HG03097 (cell line): ENCODE measurements at regions not wholly inside any gene's neighbourhood (a gene's known extent, or its start where the extent isn't known, plus 50 kb on each side); places are given as distances from the start of the nearest gene placed in this dataset.
"Not testable (repeated sequence)": the region's sequence is repeated elsewhere in the genome, so short reads cannot be mapped to it uniquely, and the experiment has no call there.

Source experiments
- ATAC-seq: cut with Tn5 transposase; IDR thresholded peaks from one replicate; pipeline ENCODE4 v1.9.1; 2021; ENCODE audit not compliant: unreplicated experiment, low FRiP score

DNA sequence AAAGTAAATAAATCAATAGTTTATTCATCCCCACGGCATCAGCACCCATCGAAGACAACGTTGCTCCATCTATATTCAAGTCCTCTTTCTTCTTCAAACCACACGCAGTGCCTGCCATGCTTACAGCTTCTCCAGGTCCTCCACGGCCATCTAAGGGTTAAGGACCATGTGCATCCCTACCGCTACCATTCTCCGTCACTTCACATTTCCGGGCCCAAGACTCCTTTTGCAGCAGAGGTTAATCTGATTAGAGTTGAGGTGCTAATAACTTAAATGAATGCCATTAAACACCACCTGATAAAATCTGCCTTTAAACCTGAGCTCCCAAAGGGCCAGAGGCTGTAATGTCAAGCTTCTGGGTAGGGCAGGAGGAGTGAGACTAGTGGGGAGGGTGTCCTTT lies 79.7 kb upstream of the CCND2 start:
- no peak for ATAC-seq

- ATAC-seq, result no peak
Observed at GRCh38 chr12:4191642-4192041, 81.9 kb upstream of the CCND2 start.

GRCh38 chr12:4191149-4191548 lies 82.4 kb upstream of the CCND2 start:
- ATAC-seq, result no peak

- ATAC-seq, result no peak
Observed at GRCh38 chr12:4190366-4191063, 83.0 kb upstream of the CCND2 start.

DNA sequence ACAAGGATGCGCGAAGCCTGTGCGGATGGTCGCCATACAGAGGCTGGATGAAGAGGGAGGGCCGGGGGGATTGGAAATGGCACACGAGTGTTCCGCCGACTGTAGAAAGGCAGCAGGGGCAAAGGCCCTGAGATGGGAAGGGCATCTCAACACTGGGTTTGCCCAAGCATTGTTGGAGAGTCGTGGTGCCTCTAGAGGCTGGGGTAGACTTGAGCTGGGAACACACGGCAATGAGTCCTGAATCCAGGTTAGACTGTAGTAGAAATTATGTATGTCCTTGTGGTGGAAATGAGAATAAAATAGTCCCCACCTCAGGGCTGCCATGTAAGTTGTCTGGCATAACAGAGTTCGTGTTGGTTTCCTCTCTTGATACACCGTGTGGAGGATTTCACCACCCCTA lies 83.8 kb upstream of the CCND2 start:
- no peak for ATAC-seq

- no peak for ATAC-seq
Observed at GRCh38 chr12:4187916-4188315, 85.6 kb upstream of the CCND2 start.

DNA sequence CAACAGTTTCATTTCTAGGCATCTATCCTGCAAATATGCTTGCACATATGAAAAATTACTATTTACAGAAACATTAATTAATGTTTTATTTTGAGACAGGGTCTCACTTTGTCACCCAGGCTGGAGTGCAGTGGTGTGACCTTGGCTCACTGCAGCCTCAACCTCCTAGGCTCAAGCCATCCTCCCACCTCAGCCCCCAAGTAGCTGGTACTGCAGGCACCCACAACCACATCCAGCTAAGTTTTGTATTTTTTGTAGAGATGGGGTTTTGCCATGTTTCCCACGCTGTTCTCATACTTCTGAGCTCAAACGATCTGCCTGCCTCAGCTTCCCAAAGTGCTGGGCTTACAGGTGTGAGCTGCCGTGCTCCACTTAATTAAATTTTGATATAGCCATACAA lies 86.2 kb upstream of the CCND2 start:
- ATAC-seq, result not testable (repeated sequence)

DNA sequence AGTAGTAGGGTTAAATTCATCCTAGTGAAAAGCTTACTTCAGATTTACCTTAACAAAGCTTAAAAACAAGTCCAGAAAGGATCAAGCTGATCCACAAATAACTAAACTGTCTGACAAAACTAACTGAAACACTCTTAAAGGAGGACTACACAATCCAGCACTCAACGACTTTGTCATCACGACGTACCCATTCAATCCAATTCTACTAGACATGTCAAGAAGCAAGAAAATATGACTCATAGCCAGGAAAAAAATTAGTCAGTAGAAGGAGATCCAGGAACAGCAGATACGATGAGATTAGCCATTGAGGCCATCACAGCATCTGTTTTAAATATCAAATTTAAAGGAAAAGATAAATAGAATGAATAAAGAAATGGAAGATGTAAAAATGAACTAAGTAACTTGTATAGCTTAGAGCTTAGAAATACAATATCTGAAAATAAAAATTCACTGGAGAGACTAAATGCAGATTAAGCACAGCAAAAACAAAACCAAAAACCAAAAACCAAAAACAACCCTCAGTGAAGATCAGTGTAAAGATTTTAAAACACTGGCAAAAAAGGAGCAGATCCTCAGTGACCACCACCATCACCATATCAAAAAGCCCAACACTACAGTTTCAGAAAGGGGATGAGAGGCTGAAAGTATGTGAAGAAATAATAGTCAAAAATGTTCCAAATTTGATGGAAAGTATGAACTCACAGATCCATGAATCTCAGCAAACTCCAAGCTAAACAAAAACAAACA lies 95.0 kb upstream of the CCND2 start:
- ATAC-seq, result no peak

GRCh38 chr12:4177262-4177661 lies 96.3 kb upstream of the CCND2 start:
- no peak for ATAC-seq

DNA sequence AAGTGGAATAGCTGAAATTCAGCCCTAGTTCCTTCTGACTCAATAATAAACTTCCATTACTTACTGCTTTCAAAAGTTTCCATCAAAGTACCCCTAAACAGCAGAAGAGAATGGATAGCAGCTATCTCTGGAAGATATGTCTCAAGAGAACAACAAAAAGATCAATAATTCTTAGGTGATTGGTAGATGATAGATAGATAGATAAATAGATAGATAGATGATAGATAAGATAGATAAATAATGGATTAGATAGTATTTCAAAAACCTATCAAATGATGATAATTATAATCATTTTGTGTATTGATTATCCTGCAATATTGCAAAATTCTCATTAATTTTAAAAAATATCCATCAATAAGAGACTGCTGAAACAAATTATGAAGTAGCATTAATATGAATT lies 97.4 kb upstream of the CCND2 start:
- ATAC-seq, result no peak

GRCh38 chr12:4174417-4174816 lies 99.1 kb upstream of the CCND2 start:
- no peak for ATAC-seq

DNA sequence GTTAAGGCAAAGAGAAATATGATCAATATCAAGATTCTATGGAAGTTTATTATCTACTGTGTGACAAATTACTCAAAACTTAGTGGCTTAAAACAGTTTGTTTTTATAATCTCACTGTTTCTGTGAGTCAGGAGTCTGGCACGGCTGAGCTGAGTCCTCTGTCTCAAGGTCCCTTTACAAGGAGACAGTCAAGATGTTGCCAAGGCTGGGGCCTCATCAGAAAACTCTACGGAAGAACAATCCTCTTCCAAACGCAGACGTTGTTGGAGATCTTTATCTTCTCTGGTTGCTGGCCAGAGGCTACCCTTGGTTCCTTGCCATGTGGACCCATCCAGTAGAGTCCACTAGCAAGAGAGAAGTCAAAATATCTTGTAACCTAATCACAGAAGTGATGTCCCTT lies 100.6 kb upstream of the CCND2 start:
- ATAC-seq, result no peak

- no peak for ATAC-seq
Observed at GRCh38 chr12:4171742-4172141, 101.8 kb upstream of the CCND2 start.

DNA sequence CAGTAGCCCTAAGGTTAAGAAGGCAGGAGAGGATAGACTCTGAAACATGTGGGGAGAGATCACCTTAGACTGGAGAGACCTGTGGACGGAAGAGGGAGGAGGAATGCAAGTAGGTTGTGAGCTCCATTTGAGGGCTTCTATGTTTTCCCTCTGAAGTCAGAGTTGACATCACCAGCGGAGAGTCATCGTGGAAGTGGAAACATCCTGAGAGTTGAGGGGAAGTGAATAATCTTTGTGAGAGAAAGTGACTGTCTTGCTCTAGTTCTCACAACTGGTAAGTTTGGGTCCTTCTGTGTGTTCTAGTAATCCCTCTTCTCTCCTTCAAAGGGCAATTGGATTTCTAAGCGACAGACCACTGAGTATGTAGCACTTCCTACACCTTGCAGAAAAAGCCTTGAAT lies 103.6 kb upstream of the CCND2 start:
- no peak for ATAC-seq

DNA sequence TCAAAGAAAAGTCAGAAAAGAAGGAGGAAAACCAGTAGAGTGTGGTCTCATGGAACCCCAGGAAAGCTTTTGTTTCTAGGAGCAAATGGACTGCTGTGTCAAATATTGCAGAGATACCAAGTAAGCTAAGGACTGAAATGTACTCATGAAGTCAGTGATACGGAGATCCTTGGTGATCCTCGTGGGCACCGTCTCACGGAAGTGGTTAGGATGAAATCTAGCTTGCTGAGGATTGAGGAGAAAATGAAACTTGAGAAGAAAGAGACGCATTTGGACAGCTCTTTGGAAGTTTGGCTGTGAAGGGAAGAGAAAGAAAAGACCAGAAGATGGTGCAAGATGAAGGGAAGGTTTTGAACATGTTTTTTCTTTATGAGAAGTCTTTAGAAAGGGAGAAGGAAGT lies 104.0 kb upstream of the CCND2 start:
- ATAC-seq, result no peak

DNA sequence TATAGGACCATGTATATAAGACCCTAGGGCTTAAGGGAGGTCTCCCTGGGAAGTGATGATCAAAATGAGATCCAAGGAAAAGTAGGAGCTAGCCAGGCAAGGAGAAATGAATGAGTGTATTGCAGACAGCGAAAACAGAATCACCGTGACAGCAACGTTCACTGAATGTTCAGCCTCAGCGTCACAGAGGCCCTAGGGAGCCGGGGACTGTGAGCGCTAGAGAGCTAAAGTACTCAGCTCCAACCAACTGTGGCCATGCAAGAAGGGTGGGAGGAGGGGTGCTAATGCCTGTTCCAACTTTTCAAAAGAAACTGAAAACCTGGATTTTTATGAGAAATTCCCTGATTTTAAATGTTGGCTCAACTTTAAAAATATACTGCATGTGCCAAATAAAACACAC lies 105.5 kb upstream of the CCND2 start:
- ATAC-seq, result no peak

DNA sequence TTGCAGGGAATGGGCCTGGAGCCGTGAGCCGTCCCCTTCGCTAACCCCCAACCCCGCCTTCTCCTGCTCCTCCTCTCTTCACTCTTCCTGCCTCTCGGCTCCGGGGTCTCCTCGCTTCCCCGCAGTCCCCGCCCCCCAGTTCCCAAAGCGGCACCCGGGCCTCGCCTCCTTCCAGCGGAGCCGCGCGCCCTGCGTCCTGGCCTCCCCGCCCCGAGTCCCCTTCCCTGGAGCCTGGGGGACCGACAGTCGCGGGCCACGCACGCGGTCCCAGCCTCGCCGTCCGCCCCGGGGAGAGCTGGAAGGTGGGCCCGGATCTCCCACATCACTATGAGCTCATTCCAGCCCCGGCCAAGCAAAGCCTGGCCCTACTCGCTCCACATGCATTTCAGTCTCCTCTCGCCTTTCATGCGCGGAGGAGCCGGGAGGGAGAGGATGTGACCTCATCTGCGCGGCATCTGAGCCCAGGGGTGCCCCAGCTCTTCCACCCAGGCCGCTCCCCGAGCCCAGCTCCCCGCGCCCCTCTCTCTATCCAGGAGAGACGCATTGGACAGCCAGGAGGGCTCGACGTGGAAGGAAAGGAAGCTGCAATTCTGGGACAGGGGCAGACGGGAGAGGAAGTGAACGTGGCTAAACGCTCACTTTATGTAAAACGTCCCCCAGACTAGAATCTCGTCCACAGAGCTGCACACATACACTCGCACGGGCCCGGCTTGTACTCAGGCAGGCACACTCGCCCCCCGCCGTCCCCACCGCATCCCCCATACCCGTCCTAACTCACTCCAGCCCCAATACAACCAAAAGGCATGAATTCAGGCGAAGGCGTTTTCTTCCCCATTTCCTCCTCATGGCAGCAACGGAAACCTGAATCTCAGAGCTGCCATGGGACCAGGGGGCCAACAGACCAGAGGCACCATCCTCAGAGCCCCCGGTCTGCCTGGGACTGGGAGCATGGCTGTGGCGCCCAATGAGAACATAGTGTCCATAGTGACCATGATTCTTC lies 108.7 kb upstream of the CCND2 start:
- peak; percentile 46 for ATAC-seq

GRCh38 chr12:4164188-4164558 lies 109.4 kb upstream of the CCND2 start:
- no peak for ATAC-seq

DNA sequence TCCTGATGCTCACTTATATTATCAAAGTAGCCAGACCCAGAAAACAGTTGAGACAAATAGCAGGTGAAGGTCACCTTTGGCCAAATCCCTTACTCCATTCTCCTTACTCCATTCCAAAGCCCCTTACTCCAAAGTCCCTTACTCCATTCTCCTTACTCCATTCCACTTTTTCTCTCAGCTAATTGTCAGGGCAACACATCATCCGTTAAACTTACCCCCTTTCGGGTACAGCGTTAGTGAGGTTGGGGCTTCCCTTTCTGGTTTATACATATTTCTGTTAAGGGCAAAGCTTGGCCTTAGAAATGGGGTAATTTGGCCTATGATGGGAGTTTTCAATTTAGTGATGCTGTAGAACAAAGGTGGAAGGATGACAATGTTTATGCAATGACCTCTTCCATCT lies 111.8 kb upstream of the CCND2 start:
- no peak for ATAC-seq

DNA sequence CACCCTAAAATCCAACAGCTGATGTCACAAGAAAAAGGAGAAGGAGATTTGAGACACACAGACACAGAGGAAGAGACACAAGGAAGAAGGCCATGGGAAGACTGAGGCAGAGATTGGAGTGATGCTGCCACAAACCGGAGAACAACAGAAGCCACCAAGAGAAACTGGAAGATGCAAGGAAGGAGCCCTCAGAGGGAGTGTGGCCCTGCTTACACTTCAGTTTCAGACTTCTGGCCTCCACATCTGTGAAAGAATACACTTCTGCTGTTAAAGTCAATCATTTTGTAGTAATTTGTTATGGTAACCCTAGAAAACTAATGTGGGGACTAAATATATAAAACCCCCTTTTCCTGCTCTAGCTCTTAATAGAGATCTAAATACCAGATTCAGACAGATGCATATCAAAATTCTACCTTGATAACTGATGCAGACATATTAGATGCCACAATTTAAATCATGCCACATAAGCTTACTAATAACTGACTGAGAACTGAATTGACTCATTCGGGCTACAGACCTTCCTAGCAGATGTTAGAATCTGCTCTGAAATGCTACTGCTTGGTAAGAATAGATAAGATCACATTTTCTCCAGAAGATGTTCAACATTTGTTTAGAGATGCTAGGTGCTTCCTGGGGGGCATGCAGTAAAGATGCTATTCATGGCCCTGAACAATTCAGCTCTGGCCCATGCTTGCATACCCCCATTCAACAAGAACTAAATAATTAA lies 113.1 kb upstream of the CCND2 start:
- ATAC-seq, result no peak

DNA sequence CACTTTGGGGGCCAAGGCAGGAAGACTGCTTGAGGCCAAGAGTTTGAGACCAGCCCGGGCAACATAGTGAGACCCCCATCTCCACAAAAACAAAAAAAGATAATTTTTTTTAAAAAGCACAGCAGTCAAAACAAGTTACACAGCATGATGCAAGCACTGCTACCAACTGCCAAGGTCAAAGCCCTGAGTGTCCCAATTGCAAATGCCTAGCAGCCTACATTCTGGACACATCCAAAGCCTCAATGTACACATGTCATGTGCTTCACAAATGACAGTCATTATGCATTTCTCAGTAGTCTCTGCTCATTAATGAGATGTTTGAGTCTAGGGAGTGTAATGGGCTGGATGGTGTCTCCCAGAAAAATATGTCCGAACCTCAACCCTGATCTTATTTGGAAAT lies 113.7 kb upstream of the CCND2 start:
- ATAC-seq, result no peak
